ENCODE measurements at regions not wholly inside any gene's neighbourhood (a gene's known extent, or its start where the extent isn't known, plus 50 kb on each side); places are given as distances from the start of the nearest gene placed in this dataset.

DNA sequence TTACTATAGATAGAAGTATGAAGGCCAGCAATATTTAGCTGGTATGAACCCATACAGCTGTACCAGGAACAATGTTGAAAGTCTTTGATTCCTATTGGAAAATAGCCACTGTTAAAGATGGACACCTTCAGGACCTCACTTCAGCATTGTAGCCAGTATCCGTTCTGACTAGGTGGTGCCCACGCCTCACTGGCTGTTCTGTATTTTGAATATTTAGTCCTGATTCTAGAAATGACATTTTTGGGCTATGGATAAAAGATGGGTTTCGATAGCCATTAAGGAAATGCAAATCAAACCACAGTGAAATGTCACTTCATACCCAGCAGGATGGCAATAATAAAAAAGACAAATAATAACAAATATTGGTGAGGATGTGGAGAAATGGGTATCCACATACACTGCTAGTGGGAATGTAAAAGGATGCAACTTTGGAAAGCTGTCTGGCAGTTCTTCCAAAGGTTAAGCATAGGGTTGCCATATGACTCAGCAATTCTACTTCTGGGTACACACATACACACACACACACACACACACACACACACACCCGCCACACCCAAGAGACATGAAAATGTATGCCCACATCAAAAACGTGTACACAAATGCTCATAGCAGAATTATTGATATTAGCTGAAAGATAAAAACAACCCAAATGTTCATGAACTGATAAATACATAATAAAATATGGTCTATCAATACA, 56.8 kb downstream of the UTRN start (continued):
- TF ChIP-seq ZNF800 (CRISPR knock-in tag; IDR thresholded peaks at IDR 0.05) (0 out of 2 replicates have a peak, but pooled peaks have one; percentile 29), ZBTB20 (CRISPR knock-in tag; IDR thresholded peaks at IDR 0.05; ENCODE audit: borderline replicate concordance, low read depth) (peak; percentile 48; the same call in 1 of the 2 replicates), POGZ (CRISPR knock-in tag; IDR thresholded peaks at IDR 0.05) (peak; percentile 48; the same call in 1 of the 2 replicates), HNRNPL (IDR thresholded peaks at IDR 0.05; ENCODE audit: low read depth, low read length) (no peak), MEIS1 (CRISPR knock-in tag; IDR thresholded peaks at IDR 0.05; ENCODE audit: borderline replicate concordance) (0 out of 2 replicates have a peak, but pooled peaks have one; percentile 30), SALL1 (CRISPR knock-in tag; IDR thresholded peaks at IDR 0.05) (peak; percentile 31; the same call in 1 of the 2 replicates), CEBPG (CRISPR knock-in tag; IDR thresholded peaks at IDR 0.05) (no peak), SAP130 (CRISPR knock-in tag; IDR thresholded peaks at IDR 0.05; ENCODE audit: low read depth) (peak; percentile 35; the same call in 1 of the 2 replicates), SP1 (IDR thresholded peaks at IDR 0.05) (no peak), SP1 (CRISPR knock-in tag; IDR thresholded peaks at IDR 0.05) (no peak), RARA (CRISPR knock-in tag; IDR thresholded peaks at IDR 0.05) (peak; percentile 55), SOX6 (IDR thresholded peaks at IDR 0.05) (no peak), SOX6 (CRISPR knock-in tag; IDR thresholded peaks at IDR 0.05) (peak; percentile 41; the same call in 1 of the 2 replicates), ELF4 (CRISPR knock-in tag; IDR thresholded peaks at IDR 0.05; ENCODE audit: borderline replicate concordance) (no peak), HNF4A (CRISPR knock-in tag; IDR thresholded peaks at IDR 0.05) (no peak), NFE2L2 (IDR thresholded peaks at IDR 0.05; ENCODE audit: low read length) (peak; percentile 98), IKZF5 (CRISPR knock-in tag; IDR thresholded peaks at IDR 0.05) (no peak)
- TF ChIP-seq, protein P1, sequence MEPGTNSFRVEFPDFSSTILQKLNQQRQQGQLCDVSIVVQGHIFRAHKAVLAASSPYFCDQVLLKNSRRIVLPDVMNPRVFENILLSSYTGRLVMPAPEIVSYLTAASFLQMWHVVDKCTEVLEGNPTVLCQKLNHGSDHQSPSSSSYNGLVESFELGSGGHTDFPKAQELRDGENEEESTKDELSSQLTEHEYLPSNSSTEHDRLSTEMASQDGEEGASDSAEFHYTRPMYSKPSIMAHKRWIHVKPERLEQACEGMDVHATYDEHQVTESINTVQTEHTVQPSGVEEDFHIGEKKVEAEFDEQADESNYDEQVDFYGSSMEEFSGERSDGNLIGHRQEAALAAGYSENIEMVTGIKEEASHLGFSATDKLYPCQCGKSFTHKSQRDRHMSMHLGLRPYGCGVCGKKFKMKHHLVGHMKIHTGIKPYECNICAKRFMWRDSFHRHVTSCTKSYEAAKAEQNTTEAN (CRISPR knock-in tag; conservative IDR thresholded peaks at IDR 0.05): peak; percentile 78
- TF ChIP-seq, protein P2, sequence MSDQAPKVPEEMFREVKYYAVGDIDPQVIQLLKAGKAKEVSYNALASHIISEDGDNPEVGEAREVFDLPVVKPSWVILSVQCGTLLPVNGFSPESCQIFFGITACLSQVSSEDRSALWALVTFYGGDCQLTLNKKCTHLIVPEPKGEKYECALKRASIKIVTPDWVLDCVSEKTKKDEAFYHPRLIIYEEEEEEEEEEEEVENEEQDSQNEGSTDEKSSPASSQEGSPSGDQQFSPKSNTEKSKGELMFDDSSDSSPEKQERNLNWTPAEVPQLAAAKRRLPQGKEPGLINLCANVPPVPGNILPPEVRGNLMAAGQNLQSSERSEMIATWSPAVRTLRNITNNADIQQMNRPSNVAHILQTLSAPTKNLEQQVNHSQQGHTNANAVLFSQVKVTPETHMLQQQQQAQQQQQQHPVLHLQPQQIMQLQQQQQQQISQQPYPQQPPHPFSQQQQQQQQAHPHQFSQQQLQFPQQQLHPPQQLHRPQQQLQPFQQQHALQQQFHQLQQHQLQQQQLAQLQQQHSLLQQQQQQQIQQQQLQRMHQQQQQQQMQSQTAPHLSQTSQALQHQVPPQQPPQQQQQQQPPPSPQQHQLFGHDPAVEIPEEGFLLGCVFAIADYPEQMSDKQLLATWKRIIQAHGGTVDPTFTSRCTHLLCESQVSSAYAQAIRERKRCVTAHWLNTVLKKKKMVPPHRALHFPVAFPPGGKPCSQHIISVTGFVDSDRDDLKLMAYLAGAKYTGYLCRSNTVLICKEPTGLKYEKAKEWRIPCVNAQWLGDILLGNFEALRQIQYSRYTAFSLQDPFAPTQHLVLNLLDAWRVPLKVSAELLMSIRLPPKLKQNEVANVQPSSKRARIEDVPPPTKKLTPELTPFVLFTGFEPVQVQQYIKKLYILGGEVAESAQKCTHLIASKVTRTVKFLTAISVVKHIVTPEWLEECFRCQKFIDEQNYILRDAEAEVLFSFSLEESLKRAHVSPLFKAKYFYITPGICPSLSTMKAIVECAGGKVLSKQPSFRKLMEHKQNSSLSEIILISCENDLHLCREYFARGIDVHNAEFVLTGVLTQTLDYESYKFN (CRISPR knock-in tag; conservative IDR thresholded peaks at IDR 0.05): peak; percentile 37; the same call in 1 of the 2 replicates
- TF ChIP-seq, protein P3, sequence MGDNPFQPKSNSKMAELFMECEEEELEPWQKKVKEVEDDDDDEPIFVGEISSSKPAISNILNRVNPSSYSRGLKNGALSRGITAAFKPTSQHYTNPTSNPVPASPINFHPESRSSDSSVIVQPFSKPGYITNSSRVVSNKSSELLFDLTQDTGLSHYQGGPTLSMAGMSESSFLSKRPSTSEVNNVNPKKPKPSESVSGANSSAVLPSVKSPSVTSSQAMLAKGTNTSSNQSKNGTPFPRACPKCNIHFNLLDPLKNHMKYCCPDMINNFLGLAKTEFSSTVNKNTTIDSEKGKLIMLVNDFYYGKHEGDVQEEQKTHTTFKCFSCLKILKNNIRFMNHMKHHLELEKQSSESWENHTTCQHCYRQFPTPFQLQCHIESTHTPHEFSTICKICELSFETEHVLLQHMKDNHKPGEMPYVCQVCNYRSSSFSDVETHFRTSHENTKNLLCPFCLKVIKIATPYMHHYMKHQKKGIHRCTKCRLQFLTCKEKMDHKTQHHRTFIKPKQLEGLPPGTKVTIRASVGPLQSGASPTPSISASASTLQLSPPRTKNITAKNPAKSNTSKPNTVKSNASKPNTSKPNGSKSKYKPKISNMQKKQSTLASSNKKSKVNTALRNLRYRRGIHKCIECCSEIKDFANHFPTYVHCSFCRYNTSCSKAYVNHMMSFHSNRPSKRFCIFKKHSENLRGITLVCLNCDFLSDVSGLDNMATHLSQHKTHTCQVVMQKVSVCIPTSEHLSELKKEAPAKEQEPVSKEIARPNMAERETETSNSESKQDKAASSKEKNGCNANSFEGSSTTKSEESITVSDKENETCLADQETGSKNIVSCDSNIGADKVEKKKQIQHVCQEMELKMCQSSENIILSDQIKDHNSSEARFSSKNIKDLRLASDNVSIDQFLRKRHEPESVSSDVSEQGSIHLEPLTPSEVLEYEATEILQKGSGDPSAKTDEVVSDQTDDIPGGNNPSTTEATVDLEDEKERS (CRISPR knock-in tag; IDR thresholded peaks at IDR 0.05): 0 out of 2 replicates have a peak, but pooled peaks have one; percentile 36

All from HepG2 (cell line).